GM12878 (cell line): ENCODE measurements at regions not wholly inside any gene's neighbourhood (a gene's known extent, or its start where the extent isn't known, plus 50 kb on each side); places are given as distances from the start of the nearest gene placed in this dataset.

Source experiments
- CTCF ChIP-seq, 3 experiments: IDR thresholded peaks in 2 of 3; conservative IDR thresholded peaks in 1 of 3; 2 replicates each; pipeline ENCODE4 v1.5.1; 2011; ENCODE audit warnings: low read depth in 3 of 3, low read length in 3 of 3, mild to moderate bottlenecking in 3 of 3, control low read depth in 2 of 3, moderate library complexity in 2 of 3, inconsistent platforms in 1 of 3, mixed read lengths in 1 of 3; ENCODE audit not compliant: control insufficient read depth in 2 of 3, insufficient read depth in 1 of 3; ENCODE audit errors: extremely low read depth in 1 of 3
- EP300 ChIP-seq, 2 experiments: fragments of 150-350 bp in 1 of 2; IDR thresholded peaks; 2 replicates each; pipeline ENCODE4 v1.6.1; 2011 to 2012; ENCODE audit warnings: low read depth in 2 of 2, low read length in 2 of 2, borderline replicate concordance in 1 of 2, improper control_type of control experiment in 1 of 2, inconsistent platforms in 1 of 2; ENCODE audit not compliant: control insufficient read depth in 1 of 2
- MEF2B ChIP-seq: fragments of 450-650 bp; IDR thresholded peaks from 2 replicates; pipeline ENCODE4 v1.6.1; 2018; ENCODE audit warnings: mild to moderate bottlenecking, moderate library complexity; ENCODE audit not compliant: partially characterized antibody, poor library complexity, severe bottlenecking
- POLR2A ChIP-seq: IDR thresholded peaks from 2 replicates; pipeline ENCODE4 v1.6.1; 2011; ENCODE audit warnings: low read depth, mild to moderate bottlenecking, low read length
- TAF1 ChIP-seq: IDR thresholded peaks from 2 replicates; pipeline ENCODE4 v1.6.1; 2011; ENCODE audit warnings: mild to moderate bottlenecking, low read depth, low read length, borderline replicate concordance
- YY1 ChIP-seq: IDR thresholded peaks from 2 replicates; pipeline ENCODE4 v1.6.1; 2011; ENCODE audit warnings: low read depth, mild to moderate bottlenecking, low read length
- TF ChIP-seq, protein P1 (sequence below): IDR thresholded peaks from 2 replicates; pipeline ENCODE4 v1.6.1; 2012; ENCODE audit warnings: mild to moderate bottlenecking, low read depth, low read length
- TF ChIP-seq, protein P2 (sequence below): fragments of 450-650 bp; IDR thresholded peaks from 2 replicates; pipeline ENCODE4 v1.6.1; 2017; ENCODE audit warnings: mild to moderate bottlenecking, moderate library complexity

DNA sequence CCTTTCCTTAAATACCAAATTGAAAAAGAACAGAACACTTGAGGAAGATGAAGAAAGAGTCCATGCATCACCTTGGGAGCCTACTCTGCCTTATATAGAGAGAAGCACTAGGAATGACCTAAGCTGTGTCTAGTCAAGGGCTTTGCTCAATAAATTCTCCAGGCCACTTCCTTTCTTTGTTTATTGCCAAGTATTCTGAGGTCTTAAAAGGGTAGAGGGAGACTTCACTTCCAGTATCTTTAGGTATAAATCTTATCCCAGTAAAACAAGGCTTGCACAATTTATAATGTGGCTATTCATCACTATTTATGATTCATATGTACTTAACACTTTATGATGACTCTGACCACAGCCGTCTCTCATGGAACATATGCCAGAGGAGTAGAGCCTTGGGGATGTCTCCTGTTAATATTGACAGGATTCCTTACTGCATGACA, 85.1 kb upstream of the ARHGAP5 start:
- TF ChIP-seq CTCF (IDR thresholded peaks at IDR 0.05 in 2 of 3, conservative IDR thresholded peaks at IDR 0.05 in 1 of 3; ENCODE audit: control insufficient read depth in 2 of 3, extremely low read depth in 1 of 3, insufficient read depth in 1 of 3, low read depth in 3 of 3, low read length in 3 of 3) (no peak), EP300 (IDR thresholded peaks at IDR 0.05; ENCODE audit: borderline replicate concordance in 1 of 2, control insufficient read depth in 1 of 2, low read depth in 2 of 2, low read length in 2 of 2) (no peak), MEF2B (no peak), POLR2A (no peak), YY1 (no peak), TAF1 (no peak)
- TF ChIP-seq, protein P1, sequence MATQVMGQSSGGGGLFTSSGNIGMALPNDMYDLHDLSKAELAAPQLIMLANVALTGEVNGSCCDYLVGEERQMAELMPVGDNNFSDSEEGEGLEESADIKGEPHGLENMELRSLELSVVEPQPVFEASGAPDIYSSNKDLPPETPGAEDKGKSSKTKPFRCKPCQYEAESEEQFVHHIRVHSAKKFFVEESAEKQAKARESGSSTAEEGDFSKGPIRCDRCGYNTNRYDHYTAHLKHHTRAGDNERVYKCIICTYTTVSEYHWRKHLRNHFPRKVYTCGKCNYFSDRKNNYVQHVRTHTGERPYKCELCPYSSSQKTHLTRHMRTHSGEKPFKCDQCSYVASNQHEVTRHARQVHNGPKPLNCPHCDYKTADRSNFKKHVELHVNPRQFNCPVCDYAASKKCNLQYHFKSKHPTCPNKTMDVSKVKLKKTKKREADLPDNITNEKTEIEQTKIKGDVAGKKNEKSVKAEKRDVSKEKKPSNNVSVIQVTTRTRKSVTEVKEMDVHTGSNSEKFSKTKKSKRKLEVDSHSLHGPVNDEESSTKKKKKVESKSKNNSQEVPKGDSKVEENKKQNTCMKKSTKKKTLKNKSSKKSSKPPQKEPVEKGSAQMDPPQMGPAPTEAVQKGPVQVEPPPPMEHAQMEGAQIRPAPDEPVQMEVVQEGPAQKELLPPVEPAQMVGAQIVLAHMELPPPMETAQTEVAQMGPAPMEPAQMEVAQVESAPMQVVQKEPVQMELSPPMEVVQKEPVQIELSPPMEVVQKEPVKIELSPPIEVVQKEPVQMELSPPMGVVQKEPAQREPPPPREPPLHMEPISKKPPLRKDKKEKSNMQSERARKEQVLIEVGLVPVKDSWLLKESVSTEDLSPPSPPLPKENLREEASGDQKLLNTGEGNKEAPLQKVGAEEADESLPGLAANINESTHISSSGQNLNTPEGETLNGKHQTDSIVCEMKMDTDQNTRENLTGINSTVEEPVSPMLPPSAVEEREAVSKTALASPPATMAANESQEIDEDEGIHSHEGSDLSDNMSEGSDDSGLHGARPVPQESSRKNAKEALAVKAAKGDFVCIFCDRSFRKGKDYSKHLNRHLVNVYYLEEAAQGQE: no peak
- TF ChIP-seq, protein P2, sequence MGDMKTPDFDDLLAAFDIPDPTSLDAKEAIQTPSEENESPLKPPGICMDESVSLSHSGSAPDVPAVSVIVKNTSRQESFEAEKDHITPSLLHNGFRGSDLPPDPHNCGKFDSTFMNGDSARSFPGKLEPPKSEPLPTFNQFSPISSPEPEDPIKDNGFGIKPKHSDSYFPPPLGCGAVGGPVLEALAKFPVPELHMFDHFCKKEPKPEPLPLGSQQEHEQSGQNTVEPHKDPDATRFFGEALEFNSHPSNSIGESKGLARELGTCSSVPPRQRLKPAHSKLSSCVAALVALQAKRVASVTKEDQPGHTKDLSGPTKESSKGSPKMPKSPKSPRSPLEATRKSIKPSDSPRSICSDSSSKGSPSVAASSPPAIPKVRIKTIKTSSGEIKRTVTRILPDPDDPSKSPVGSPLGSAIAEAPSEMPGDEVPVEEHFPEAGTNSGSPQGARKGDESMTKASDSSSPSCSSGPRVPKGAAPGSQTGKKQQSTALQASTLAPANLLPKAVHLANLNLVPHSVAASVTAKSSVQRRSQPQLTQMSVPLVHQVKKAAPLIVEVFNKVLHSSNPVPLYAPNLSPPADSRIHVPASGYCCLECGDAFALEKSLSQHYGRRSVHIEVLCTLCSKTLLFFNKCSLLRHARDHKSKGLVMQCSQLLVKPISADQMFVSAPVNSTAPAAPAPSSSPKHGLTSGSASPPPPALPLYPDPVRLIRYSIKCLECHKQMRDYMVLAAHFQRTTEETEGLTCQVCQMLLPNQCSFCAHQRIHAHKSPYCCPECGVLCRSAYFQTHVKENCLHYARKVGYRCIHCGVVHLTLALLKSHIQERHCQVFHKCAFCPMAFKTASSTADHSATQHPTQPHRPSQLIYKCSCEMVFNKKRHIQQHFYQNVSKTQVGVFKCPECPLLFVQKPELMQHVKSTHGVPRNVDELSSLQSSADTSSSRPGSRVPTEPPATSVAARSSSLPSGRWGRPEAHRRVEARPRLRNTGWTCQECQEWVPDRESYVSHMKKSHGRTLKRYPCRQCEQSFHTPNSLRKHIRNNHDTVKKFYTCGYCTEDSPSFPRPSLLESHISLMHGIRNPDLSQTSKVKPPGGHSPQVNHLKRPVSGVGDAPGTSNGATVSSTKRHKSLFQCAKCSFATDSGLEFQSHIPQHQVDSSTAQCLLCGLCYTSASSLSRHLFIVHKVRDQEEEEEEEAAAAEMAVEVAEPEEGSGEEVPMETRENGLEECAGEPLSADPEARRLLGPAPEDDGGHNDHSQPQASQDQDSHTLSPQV: no peak
